HG02884 (cell line): ENCODE measurements at regions not wholly inside any gene's neighbourhood (a gene's known extent, or its start where the extent isn't known, plus 50 kb on each side); places are given as distances from the start of the nearest gene placed in this dataset.
"Not testable (repeated sequence)": the region's sequence is repeated elsewhere in the genome, so short reads cannot be mapped to it uniquely, and the experiment has no call there.

ENCODE experiments used
- ATAC-seq: cut with Tn5 transposase; IDR thresholded peaks from one replicate; pipeline ENCODE4 v1.9.1; 2021; ENCODE audit warnings: mild to moderate bottlenecking, moderate library complexity; ENCODE audit not compliant: unreplicated experiment

DNA sequence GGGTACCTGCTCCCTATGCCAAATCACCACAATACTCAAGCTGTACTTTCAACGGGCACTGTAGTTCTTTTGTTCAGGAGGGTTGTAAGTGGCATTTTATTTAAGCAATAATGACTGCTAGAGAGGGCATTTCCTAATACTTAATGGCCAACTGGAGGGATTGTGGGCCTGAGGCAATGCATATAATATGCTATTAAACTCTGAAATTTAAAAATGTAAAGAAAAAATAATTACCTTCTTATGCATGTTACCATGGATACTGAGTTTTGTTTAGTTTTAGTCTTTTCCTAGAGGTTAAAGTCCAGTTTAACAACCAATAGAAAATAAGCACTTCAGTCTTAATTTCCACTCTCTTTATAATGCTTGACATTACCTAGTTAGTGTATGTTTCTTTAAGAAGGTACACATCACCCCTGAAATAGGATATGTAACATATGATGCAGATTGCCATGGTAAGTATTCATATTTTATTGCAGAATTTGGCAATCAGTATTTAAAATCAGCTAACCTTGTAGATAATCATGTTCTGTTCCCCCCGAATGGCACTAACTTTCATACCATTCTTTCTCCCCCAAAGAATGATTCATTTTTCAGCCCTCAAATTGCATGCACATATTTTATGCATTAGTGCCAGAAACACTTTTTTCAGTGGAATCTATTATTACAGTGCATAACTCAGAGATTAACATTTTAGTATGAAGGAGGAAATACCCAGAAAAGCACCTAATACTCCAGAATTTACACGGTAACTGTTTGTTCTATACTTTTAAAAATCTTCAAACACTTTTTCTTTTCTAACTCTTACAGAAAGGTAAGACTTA, 90.3 kb upstream of the ZNF438 start:
- no peak for ATAC-seq

GRCh38 chr10:31123946-31124345, 92.3 kb upstream of the ZNF438 start:
- ATAC-seq, result no peak

DNA sequence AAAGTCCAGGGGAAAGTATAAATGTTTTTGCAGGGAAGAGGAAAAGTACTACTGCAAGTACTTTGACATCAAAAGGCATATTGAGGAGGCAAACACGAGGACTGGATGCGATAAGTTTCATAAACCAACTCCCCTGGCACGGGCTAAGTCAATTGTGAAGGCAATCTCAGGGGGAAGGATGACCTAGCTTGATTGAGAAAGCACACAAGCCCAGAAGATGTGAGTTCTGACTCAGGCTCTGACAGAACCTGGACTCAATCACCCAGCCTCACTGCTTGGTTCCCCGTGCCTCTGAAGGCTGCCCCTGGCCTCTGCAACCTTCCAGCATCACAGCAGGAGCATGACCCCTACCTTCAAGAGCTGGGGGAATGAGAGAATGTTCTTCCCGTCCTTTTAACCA, 93.2 kb upstream of the ZNF438 start:
- ATAC-seq, result no peak

- ATAC-seq, result no peak
These were observed 94.1 kb upstream of the ZNF438 start for GRCh38 chr10:31125789-31126188.

- ATAC-seq, result no peak
These were observed 94.9 kb upstream of the ZNF438 start for GRCh38 chr10:31126593-31126992.

DNA sequence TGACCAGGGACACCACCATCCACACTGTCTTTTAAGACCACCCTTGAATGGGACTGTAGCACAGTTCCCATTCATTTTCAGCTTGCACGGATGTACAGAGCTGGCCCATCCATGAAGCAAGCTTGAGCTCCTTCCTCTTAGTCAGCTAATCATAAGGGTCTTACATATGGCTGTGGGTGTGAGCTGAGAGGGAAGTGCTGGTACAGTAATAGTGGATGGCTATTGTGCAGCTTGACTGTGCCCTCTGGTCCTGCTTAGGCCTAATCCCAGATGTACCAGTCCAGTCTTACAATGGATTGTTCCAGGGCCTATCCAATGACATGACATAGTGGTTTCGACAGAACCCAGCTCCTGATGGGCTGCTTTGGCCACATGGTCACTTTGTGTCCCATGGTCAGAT, 96.9 kb upstream of the ZNF438 start:
- ATAC-seq, result no peak

DNA sequence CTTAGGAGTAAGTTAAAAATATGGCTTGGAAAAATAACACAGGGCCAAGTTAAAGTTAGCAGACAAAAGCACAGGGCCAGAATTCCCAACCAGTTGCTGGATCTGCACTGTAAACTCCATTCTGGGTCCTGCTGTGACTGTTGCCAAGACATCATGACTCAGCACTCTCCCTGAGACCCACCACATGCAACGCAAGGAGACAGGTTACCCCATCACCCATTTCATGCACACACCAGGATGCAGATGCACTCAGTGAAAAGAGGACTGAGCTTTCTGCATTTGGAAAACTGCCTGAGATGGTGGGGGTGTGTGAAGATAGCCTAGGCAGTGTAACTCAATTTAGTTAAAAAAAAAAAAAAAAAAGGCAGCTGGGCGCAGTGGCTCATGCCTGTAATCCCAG, 97.6 kb upstream of the ZNF438 start:
- ATAC-seq, result no peak

- ATAC-seq, result no peak
These were observed 98.3 kb upstream of the ZNF438 start for GRCh38 chr10:31129880-31130405.

DNA sequence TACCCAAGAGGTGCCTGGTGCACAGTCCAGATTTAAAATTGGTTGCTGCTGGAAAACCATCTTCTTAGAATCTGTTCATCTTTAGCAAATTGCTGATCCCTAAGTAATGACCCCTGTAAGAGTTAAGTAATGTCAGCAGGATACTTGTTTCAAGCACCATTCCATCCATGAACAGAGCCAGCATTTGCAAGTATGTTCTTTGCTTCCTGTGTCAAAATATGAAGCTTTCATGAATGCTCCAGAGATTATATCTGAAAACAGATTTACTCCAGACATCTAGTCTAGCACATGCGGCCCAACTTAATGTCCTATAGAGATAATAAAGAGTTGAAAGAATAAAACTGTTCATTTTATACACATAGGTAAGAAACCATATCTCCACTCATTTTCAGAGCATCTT, 98.7 kb upstream of the ZNF438 start:
- no peak for ATAC-seq

- ATAC-seq, result no peak
These were observed 99.6 kb upstream of the ZNF438 start for GRCh38 chr10:31131251-31131650.

DNA sequence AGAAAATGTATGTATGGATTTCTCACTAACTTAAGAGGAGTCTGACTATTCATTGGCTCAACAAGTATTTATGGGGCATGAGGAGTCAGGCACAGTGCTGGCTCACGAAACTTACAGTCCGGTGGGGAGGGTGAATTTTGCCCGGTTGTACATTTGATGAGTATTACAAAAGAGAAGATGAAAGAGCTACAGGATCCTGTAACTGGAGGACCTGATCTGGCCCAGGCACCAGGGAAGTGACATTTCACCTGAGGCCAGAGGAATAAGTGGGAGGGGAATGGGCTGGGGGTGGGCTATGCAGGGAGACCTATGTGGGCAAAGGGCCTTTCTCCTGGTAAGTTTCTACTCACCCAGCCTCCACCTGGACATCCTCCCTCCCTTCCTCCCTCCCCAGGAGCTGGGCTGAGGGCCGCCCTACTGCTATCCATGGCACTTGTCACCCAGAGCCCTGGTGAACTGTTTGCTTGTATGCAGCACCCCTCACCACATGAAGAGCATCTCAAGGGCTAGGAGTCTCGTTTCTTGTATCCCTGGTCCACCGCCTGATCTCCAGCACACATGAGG, 101.1 kb upstream of the ZNF438 start:
- ATAC-seq, result no peak

DNA sequence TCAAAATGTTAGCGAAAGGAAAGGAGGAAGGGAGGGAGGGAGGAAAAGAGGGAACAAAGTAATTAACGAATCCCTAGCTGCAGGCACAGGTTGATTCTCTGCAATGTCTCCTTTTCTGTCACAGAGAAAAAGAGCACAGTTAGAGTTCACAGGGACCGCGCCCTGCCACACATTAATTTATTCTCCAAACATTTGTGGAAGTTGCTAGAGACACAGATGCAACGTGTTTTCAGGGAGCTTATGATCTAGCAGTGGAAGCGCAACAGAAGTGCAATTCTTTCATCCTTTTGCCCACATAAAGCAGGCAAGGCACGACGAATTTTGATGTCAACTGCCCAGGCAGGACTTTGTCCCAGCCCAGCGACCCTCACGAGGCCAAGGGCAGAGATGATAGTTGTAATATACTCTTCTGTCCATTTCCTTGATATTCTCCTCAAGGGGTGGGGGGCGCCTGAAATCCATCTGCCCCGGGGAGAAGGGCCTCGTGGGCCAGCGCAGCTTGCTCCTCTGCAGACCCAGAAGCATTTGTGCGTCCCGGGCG, 101.7 kb upstream of the ZNF438 start:
- ATAC-seq, result no peak

DNA sequence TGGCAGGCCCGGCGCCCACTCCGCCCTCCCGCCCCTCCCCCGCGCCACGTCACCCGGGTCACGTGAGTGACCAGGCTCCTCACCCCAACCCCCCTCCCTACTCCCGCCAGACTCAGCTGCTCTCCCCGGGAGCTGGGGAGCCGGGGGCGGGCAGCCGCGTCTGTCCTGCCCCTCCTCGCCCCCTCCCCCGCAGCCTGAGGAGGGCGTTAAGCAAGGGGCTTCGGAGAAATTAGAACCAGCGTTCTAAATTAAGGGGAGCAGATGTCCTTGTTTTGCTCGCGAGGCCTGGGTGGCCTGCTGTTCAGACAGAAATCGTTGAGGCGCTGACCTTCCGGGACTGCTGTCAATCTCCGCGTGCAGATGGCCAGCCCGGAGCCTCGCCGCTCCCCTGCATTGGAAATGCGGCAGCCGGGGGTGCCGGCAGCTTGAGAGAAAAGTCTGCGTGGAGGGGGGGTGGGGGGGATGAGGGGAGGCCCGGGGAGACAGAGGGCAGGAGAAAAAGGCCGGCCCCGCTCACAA, 102.2 kb upstream of the ZNF438 start:
- no peak for ATAC-seq

DNA sequence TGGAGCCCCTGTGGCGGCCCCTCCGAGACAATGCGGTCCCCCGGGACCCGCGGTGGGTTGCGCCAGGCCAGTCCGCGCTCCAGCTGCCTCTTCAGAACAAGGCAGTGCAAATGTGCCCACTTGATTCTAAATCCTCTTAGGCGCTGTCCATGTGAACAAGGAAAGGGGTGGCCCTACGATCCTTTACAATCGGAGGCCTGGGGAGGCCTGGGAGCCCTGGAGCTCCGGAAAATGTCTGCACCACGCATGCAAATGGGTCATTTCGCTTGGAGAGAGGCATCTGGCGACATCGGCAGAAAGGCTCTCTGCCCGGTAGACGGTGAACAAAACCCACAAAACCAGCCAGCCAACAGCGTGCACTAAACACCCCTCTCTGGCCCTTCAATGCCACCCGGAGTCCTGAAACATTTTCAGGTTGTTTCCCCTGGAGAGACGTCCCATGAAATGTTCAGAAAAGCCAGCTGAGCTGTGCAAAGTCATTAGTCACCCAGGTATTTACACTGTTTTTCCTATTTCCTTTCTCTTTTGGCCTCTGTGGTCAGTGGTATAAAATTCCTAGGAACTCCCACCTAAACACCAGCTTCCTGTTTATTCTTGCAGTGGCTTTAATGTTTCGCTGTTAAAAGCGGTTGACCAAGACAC, 102.8 kb upstream of the ZNF438 start:
- ATAC-seq, result no peak

DNA sequence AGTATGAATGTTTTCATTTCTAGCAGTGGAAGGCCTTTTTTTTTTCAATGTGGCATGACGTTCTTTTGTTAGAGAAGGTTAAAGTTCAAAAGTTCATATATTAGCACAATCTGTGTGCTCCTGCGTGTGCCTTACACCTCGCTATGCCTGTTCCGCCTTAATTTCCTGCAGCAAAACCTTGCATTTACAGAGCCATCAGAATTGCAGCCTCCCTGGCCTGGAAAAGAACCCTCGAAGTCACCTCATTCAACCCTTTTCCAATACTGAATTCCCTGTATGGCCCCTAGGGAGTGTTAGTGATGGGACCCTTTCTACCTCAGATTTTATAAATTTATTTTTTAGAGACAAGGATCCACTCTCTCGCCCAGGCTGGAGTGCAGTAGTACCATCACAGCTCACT, 103.5 kb upstream of the ZNF438 start:
- ATAC-seq, result no peak

- ATAC-seq, result not testable (repeated sequence)
These were observed 104.1 kb upstream of the ZNF438 start for GRCh38 chr10:31135791-31136190.

- ATAC-seq, result no peak
These were observed 104.7 kb upstream of the ZNF438 start for GRCh38 chr10:31136386-31136785.

DNA sequence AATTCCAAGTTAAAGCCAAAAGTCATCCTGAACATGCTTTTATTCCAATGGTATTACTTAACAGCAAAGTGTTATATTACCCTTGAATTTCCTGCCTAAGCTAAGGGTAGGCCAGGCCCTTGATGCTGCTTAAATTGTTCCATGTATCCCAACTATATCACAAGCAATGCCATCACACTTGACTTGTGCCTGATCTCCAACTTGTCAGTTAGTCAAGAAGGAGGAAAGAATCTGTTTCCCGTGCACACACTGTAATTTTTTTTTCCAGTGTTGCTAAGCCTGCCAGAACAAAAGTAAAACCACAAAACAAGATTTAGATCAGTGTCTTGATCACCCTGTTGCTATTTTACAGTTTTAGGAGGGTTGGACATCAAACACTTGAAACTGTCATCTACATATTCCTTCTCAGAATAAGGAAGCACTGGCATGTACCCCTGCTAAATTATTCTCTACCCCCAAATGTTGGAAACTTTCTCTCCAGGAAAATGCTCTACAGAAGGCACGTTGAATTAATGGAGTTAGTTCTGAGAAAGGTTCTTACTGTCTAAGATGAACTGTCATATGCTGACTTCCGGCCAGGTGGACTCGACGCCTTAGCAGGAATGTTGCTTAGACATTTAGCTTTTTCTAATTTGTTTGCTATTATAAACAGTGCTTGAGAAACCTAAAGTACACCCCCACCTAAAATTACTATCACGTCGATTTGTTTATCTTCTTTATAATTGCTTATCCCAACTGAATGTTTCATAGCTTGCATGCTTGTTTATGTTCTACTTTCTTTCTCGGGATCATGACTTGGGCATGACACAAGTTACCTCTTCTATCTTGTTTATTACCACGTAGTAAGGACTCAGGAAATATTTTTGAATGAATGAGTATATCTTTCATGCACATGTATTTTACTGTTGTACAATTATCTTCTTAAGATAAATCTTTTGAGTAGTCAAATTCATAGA, 105.5 kb upstream of the ZNF438 start:
- no peak for ATAC-seq

GRCh38 chr10:31138026-31138553, 106.4 kb upstream of the ZNF438 start:
- ATAC-seq, result no peak

DNA sequence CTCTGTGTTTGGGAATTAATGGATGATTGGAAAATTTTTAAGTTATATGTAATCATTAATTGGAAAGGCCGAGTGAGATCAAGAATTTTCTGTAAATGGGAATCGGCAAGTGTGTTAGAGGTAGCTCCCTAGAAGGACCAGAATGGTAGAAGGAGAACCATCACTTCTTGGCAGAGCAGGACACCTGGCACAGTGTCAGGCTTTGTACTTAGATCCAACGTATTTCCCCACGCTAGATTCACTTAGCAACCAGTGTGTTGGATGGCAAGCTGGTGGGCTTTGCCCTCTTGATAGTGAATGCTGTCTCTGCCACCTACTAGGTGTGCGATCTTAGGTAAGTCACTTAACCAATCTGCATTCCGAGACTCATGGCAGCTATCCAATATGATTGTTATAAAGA, 107.8 kb upstream of the ZNF438 start:
- no peak for ATAC-seq
